Kidney epithelial cell (primary cell): ENCODE measurements at regions not wholly inside any gene's neighbourhood (a gene's known extent, or its start where the extent isn't known, plus 50 kb on each side); places are given as distances from the start of the nearest gene placed in this dataset.
A peak's percentile ranks its signal among the peaks of the same experiment; 100 is the strongest.

Source experiments
- DNase-seq: peaks from one replicate; pipeline ENCODE4 v3.0.0-alpha.2; 2010; ENCODE audit warnings: low read depth
- H3K27me3 ChIP-seq: 2 replicates; pipeline ENCODE4 v1.6.0; 2011; ENCODE audit warnings: low read length; ENCODE audit not compliant: control insufficient read depth, insufficient read depth
- H3K36me3 ChIP-seq: 2 replicates; pipeline ENCODE4 v1.5.1; 2011; ENCODE audit warnings: low read length; ENCODE audit not compliant: control insufficient read depth, insufficient read depth
- H3K4me3 ChIP-seq: 2 replicates; pipeline ENCODE4 v1.5.1; 2011; ENCODE audit warnings: low read depth, mild to moderate bottlenecking, control low read depth, low read length
- CTCF ChIP-seq: IDR thresholded peaks from 2 replicates; pipeline ENCODE4 v1.5.1; 2011; ENCODE audit warnings: mild to moderate bottlenecking, moderate library complexity, low read length, control low read depth, inconsistent platforms; ENCODE audit not compliant: insufficient read depth, poor library complexity, severe bottlenecking

- no peaks in the 10 kb centered on the region for H3K36me3 ChIP-seq
- no peak for TF ChIP-seq CTCF
- no peaks in the 10 kb centered on the region for H3K27me3 ChIP-seq
- DNase-seq, result no peak
- H3K4me3 ChIP-seq, result no peak overlapping the region
Observed at GRCh38 chr5:68467208-68467607, 251.7 kb downstream of the PIK3R1 start.

- Histone ChIP-seq H3K4me3 (no peak overlapping the region), H3K36me3 (no peaks in the 10 kb centered on the region), H3K27me3 (no peaks in the 10 kb centered on the region)
- no peak for DNase-seq
- no peak for TF ChIP-seq CTCF
Observed at GRCh38 chr5:68467794-68468193, 252.2 kb downstream of the PIK3R1 start.

- H3K4me3 ChIP-seq, result no peak overlapping the region
- no peaks in the 10 kb centered on the region for H3K27me3 ChIP-seq
- DNase-seq, result no peak
- H3K36me3 ChIP-seq, result no peaks in the 10 kb centered on the region
- TF ChIP-seq CTCF, result no peak
Observed at GRCh38 chr5:68468322-68468721, 252.8 kb downstream of the PIK3R1 start.

- TF ChIP-seq CTCF, result no peak
- Histone ChIP-seq H3K4me3 (no peak overlapping the region), H3K27me3 (no peaks in the 10 kb centered on the region), H3K36me3 (no peaks in the 10 kb centered on the region)
- no peak for DNase-seq
Observed at GRCh38 chr5:68475476-68475983, 260.0 kb downstream of the PIK3R1 start.

GRCh38 chr5:68476854-68477253 is 261.3 kb downstream of the PIK3R1 start:
- Histone ChIP-seq H3K4me3 (no peak overlapping the region), H3K36me3 (no peaks in the 10 kb centered on the region), H3K27me3 (no peaks in the 10 kb centered on the region)
- no peak for DNase-seq
- TF ChIP-seq CTCF, result peak; percentile 11

GRCh38 chr5:68478301-68479095 is 262.9 kb downstream of the PIK3R1 start:
- Histone ChIP-seq H3K36me3 (no peaks in the 10 kb centered on the region), H3K27me3 (no peaks in the 10 kb centered on the region), H3K4me3 (no peak overlapping the region)
- no peak for TF ChIP-seq CTCF
- no peak for DNase-seq
